Osteoblast (primary cell): ENCODE measurements at regions not wholly inside any gene's neighbourhood (a gene's known extent, or its start where the extent isn't known, plus 50 kb on each side); places are given as distances from the start of the nearest gene placed in this dataset.

Experiments used
- DNase-seq: peaks from one replicate; pipeline ENCODE4 v3.0.0; 2011; ENCODE audit warnings: low spot score, mixed read lengths; ENCODE audit not compliant: insufficient read length; ENCODE audit errors: missing footprints
- H2AFZ ChIP-seq: 2 replicates; pipeline ENCODE4 v1.6.0; 2011; ENCODE audit warnings: mild to moderate bottlenecking, low read length
- H3K27ac ChIP-seq: 2 replicates; pipeline ENCODE4 v1.5.1; 2011; ENCODE audit warnings: mild to moderate bottlenecking, low read depth, low read length, moderate library complexity
- H3K27me3 ChIP-seq: 2 replicates; pipeline ENCODE4 v1.6.0; 2012; ENCODE audit warnings: mild to moderate bottlenecking, control low read depth, inconsistent platforms, low read length, moderate library complexity; ENCODE audit not compliant: insufficient read depth
- H3K36me3 ChIP-seq: 2 replicates; pipeline ENCODE4 v1.5.1; 2011; ENCODE audit warnings: mild to moderate bottlenecking, low read length, control low read depth, moderate library complexity; ENCODE audit not compliant: insufficient read depth
- H3K4me1 ChIP-seq: 2 replicates; pipeline ENCODE4 v1.5.1; 2011; ENCODE audit warnings: mild to moderate bottlenecking, low read length, control low read depth, moderate library complexity; ENCODE audit not compliant: insufficient read depth
- H3K4me2 ChIP-seq: 2 replicates; pipeline ENCODE4 v1.6.0; 2011; ENCODE audit warnings: mild to moderate bottlenecking, low read length; ENCODE audit not compliant: insufficient read depth
- H3K4me3 ChIP-seq: fragments of 200-600 bp; sonication (generic); 3 replicates; pipeline ENCODE4 v1.5.1; 2012; ENCODE audit warnings: mild to moderate bottlenecking, low read length, inconsistent platforms; ENCODE audit not compliant: insufficient read depth
- H3K79me2 ChIP-seq: 2 replicates; pipeline ENCODE4 v1.6.0; 2012; ENCODE audit warnings: mild to moderate bottlenecking, low read length, control low read depth, inconsistent platforms; ENCODE audit not compliant: insufficient read depth
- H3K9me3 ChIP-seq: 2 replicates; pipeline ENCODE4 v1.5.1; 2011; ENCODE audit warnings: low read depth, low read length, control low read depth
- H4K20me1 ChIP-seq: 2 replicates; pipeline ENCODE4 v1.6.0; 2012; ENCODE audit warnings: mild to moderate bottlenecking, low read length, control low read depth; ENCODE audit not compliant: insufficient read depth
- CTCF ChIP-seq: IDR thresholded peaks from 2 replicates; pipeline ENCODE4 v1.5.1; 2011; ENCODE audit warnings: mild to moderate bottlenecking, low read depth, low read length, moderate library complexity; ENCODE audit errors: extremely low read depth

GRCh38 chr1:232383455-232384123 lies 246.3 kb downstream of the SIPA1L2 start:
- H3K4me2 ChIP-seq: no peak overlapping the region

GRCh38 chr1:232382671-232383070 lies 247.3 kb downstream of the SIPA1L2 start:
- no peak overlapping the region for H2AFZ ChIP-seq
- DNase-seq: no peak
- H3K79me2 ChIP-seq: no peaks in the 10 kb centered on the region
- H4K20me1 ChIP-seq: no peaks in the 10 kb centered on the region
- H3K4me1 ChIP-seq: peaks cover 15% of the 10 kb centered on the region
- H3K27me3 ChIP-seq: no peaks in the 10 kb centered on the region
- no peak overlapping the region for H3K4me3 ChIP-seq
- no peak overlapping the region for H3K27ac ChIP-seq
- H3K9me3 ChIP-seq: no peaks in the 10 kb centered on the region
- H3K4me2 ChIP-seq: no peak overlapping the region
- no peak for TF ChIP-seq CTCF
- no peaks in the 10 kb centered on the region for H3K36me3 ChIP-seq

More at GRCh38 chr1:232383455-232384123, 246.3 kb downstream of the SIPA1L2 start:
- Histone ChIP-seq H3K4me1 (peaks cover 15% of the 10 kb centered on the region), H3K27ac (no peak overlapping the region), H3K27me3 (no peaks in the 10 kb centered on the region), H4K20me1 (no peaks in the 10 kb centered on the region), H3K79me2 (no peaks in the 10 kb centered on the region), H3K36me3 (no peaks in the 10 kb centered on the region), H2AFZ (no peak overlapping the region), H3K4me3 (no peak overlapping the region), H3K9me3 (no peaks in the 10 kb centered on the region)
- no peak for TF ChIP-seq CTCF
- DNase-seq: no peak

GRCh38 chr1:232381394-232382100 lies 248.4 kb downstream of the SIPA1L2 start:
- no peaks in the 10 kb centered on the region for H3K27me3 ChIP-seq
- no peak overlapping the region for H3K4me2 ChIP-seq

More at GRCh38 chr1:232381394-232382100, 248.4 kb downstream of the SIPA1L2 start:
- no peak overlapping the region for H3K27ac ChIP-seq
- TF ChIP-seq CTCF: no peak
- H4K20me1 ChIP-seq: no peaks in the 10 kb centered on the region
- H3K79me2 ChIP-seq: no peaks in the 10 kb centered on the region
- H3K9me3 ChIP-seq: no peaks in the 10 kb centered on the region
- no peak overlapping the region for H2AFZ ChIP-seq
- H3K36me3 ChIP-seq: no peaks in the 10 kb centered on the region
- no peak overlapping the region for H3K4me3 ChIP-seq
- peaks cover 15% of the 10 kb centered on the region for H3K4me1 ChIP-seq
- DNase-seq: no peak
